DOHH2 (cell line): ENCODE measurements at regions not wholly inside any gene's neighbourhood (a gene's known extent, or its start where the extent isn't known, plus 50 kb on each side); places are given as distances from the start of the nearest gene placed in this dataset.

Experiments
- EZH2phosphoT487 ChIP-seq: fragments of 200-600 bp; sonication (generic); IDR thresholded peaks from 2 replicates; pipeline ENCODE4 v1.6.1; 2017; ENCODE audit warnings: borderline replicate concordance, mild to moderate bottlenecking, antibody characterized with exemption, low read length, moderate library complexity, mixed read lengths
- TF ChIP-seq, protein P1 (sequence below): fragments of 200-600 bp; sonication (generic); IDR thresholded peaks from one replicate; pipeline ENCODE4 v1.5.1; 2014; ENCODE audit warnings: antibody characterized with exemption, mild to moderate bottlenecking, low read depth, low read length; ENCODE audit not compliant: poor library complexity, severe bottlenecking

DNA sequence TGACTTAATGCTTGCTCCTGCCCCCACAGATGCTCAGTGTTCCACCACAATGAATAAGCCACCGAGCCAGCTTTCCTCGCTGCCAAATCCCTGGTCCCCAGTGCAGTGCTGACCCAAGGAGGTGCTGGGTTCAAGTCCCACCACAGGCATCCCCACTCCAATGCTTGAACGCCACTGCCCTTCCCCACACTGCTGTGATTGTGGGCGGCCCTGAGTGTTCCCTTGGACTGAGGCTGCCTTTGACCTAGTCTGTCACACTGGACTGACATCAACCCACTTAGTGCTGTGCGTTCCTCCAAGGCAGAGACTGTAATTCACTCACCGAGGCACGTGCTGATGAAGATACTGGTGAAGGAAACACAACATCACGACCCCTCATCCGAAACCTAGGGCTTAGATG, 83.4 kb upstream of the TMCC3 start:
- TF ChIP-seq, protein P1, sequence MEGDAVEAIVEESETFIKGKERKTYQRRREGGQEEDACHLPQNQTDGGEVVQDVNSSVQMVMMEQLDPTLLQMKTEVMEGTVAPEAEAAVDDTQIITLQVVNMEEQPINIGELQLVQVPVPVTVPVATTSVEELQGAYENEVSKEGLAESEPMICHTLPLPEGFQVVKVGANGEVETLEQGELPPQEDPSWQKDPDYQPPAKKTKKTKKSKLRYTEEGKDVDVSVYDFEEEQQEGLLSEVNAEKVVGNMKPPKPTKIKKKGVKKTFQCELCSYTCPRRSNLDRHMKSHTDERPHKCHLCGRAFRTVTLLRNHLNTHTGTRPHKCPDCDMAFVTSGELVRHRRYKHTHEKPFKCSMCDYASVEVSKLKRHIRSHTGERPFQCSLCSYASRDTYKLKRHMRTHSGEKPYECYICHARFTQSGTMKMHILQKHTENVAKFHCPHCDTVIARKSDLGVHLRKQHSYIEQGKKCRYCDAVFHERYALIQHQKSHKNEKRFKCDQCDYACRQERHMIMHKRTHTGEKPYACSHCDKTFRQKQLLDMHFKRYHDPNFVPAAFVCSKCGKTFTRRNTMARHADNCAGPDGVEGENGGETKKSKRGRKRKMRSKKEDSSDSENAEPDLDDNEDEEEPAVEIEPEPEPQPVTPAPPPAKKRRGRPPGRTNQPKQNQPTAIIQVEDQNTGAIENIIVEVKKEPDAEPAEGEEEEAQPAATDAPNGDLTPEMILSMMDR = no peak
- no peak for TF ChIP-seq EZH2phosphoT487
